ENCODE measurements at regions not wholly inside any gene's neighbourhood (a gene's known extent, or its start where the extent isn't known, plus 50 kb on each side); places are given as distances from the start of the nearest gene placed in this dataset.
"Not testable (repeated sequence)": the region's sequence is repeated elsewhere in the genome, so short reads cannot be mapped to it uniquely, and the experiment has no call there.

DNA sequence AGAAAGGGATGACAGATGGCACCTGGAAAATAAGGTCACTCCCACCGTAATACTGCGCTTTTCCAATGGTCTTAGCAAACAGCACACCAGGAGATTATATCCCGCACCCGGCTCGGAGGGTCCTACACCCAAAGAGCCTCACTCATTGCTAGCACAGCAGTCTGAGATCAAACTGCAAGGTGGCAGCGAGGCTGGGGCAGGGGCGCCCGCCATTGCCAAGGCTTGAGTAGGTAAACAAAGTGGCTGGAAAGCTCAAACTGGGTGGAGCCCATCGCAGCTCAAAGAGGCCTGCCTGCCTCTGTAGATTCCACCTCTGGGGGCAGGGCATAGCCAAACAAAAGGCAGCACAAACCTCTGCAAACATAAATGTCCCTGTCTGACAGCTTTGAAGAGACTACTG lies 953.8 kb upstream of the EPHA6 start:
- DNase-seq, result not testable (repeated sequence)

DNA sequence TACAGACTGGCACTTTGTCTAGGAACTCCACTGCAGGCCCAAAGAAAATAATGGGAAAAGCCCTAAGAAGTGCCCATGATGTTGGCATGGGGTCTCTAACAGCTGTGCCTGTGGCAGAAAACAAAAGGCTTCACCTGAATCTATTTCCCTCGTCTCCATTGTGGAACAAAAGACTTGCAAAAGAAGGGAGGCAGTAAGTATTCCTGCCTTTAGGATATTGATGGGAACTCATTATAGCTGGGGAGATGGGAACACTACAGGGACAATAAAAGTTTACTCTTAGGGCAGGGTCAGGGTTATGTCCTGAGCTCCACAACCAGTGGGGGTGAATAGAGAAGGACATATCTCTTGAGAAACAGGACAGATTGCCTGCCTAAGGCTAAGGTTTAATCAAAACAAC lies 930.6 kb upstream of the EPHA6 start:
- no peak for DNase-seq

- no peak for DNase-seq
Observed at GRCh38 chr3:95886616-95887015, 927.8 kb upstream of the EPHA6 start.

- no peak for DNase-seq
Observed at GRCh38 chr3:95887114-95887513, 927.3 kb upstream of the EPHA6 start.

- no peak for DNase-seq
Observed at GRCh38 chr3:95894820-95895219, 919.6 kb upstream of the EPHA6 start.

GRCh38 chr3:95899494-95899893 lies 914.9 kb upstream of the EPHA6 start:
- DNase-seq, result no peak

- no peak for DNase-seq
Observed at GRCh38 chr3:95899911-95900310, 914.5 kb upstream of the EPHA6 start.

DNA sequence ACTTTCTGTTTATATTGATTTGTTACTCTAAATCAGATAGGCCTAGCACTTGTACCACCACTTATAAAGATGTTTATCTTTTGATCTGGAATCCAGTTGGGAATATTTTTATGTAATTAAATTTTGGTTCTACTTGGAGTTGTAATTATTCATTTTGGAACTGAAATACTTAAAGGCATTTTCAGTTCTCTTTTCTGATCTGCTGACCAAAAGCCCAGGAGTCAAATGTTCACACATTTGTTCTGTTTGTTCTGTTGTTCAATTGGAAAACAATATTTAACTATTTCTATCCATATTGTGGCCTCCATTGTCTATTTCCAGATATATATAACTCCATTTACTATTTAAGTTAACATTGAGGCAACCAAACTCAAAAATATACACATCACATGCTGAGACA lies 912.4 kb upstream of the EPHA6 start:
- DNase-seq, result no peak

GRCh38 chr3:95905182-95905581 lies 909.2 kb upstream of the EPHA6 start:
- DNase-seq, result no peak

DNA sequence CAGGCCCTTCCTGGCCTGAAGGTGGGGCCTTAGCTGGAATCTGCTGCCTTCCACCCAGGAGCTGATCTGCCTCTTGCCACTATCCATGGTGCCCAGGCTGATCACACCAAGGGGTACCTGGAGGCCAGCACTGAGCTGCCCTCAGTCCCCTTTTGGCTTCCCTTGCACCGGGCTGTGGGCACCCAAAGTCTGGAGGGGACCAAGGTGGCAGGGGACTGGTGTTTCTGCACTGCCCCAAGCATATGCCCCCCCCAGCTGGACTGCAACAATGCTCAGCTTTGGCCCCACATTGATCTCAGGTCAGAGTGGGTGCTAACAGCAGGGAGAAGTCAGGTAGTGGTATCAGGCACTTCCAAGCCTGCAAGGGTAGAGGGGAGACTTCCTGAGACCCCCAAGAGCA lies 902.6 kb upstream of the EPHA6 start:
- DNase-seq, result no peak

DNA sequence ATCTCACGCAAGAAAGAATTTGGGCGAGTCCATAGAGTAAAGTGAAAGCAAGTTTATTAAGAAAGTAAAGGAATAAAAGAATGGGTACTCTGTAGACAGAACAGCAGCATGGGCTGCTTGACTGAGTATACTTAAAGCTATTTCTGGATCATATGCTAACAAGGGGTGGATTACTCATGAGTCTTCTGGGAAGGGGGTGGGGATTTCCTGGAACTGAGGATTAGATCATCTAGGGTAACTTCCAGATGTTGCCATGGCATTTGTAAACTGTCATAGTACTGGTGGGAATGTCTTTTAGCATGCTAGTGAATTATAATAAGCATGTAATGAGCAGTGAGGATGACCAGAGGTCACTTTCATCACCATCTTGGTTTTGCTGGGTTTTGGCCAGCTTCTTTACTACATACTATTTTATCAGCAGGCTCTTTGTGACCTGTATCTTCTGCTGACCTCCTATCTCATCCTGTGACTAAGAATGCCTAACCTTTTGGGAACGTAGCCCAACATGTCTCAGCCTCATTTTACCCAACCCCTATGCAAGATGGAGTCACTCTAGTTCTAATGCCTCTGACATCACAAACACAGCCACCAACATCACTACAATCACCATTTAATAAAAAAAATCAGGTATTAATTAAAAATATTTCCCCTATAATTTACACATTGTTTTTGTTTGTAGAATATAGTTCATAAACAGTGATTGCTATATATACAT lies 890.7 kb upstream of the EPHA6 start:
- no peak for DNase-seq

GRCh38 chr3:95926904-95927501 lies 887.4 kb upstream of the EPHA6 start:
- DNase-seq, result no peak

GRCh38 chr3:95934181-95934580 lies 880.2 kb upstream of the EPHA6 start:
- DNase-seq, result no peak

DNA sequence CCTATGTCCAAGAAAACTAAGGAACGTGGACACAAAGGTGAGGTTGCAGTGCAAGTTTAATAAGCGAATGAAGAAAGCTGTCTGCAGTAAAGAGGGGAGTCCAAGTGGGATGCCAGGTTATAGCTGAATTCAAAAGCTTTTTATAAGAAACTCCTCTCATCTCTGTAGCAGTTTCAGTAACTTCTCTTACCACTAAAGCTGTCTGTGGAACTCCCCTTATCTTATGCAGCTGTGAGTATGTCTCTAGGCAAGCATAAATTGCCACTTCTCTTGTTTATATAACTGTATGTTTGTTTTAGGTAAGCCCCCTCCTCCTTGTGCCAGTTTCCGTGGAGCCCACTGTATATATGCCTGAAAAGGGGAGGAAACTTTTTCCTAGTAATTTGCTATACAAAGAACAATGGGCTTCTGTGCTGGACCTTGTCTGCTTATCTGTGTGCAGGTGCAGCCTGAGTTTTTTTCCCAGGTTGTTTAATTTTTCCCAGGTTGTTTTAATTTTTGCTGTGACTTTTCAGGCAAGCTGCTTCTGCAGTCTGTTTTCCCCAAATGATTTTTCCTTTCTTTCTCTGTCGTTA lies 875.1 kb upstream of the EPHA6 start:
- no peak for DNase-seq

DNA sequence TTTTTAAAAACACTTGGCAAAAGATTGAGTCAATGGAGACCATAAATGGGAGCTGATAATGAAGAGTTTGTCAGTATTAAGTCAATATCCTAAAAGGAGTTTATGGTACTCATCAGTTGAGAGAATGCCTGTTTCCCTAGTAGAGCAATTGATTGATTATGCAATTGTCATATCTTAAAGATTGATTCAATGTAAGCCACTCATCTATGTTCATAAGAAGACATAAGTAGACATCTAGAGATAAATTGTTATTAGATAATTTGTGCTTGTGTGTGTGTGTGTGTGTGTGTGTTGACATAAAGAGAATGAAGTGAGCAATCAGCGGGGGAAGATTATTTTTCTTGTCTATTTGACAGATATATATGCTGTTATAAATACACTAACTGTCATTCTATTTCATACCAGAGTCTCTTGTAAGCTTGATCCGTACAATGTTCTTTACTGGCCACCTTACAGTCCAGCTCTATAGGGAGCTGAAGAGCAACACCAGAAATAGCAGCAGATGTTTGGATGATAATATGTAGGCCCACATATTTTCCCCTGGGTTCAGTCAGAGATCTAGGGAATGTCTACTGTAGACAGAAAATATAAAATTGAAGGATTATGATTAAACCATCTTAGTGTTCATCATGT lies 848.6 kb upstream of the EPHA6 start:
- no peak for DNase-seq

- DNase-seq, result no peak
Observed at GRCh38 chr3:95971573-95971972, 842.8 kb upstream of the EPHA6 start.

DNA sequence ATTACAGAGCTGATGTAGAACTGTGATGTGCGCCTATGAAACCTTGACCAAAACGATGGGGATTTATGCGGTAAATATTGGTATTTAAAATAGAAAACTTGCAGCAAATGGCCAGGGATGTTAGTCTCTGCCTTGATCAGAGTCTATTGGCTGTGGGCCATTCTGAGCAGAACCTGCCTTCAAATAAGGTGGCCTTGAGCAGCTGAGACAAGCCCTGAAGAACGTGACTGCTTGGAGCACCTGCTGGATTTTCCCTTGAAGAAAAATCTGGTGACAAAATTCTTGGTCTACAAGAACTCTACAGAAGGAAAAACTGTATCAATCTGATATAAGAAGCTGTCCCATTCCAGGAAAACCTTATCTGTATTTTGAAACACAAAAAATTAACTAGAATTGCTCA lies 820.1 kb upstream of the EPHA6 start:
- no peak for DNase-seq

GRCh38 chr3:96000966-96001365 lies 813.4 kb upstream of the EPHA6 start:
- DNase-seq, result no peak

GRCh38 chr3:96007650-96008195 lies 806.7 kb upstream of the EPHA6 start:
- DNase-seq, result no peak

DNA sequence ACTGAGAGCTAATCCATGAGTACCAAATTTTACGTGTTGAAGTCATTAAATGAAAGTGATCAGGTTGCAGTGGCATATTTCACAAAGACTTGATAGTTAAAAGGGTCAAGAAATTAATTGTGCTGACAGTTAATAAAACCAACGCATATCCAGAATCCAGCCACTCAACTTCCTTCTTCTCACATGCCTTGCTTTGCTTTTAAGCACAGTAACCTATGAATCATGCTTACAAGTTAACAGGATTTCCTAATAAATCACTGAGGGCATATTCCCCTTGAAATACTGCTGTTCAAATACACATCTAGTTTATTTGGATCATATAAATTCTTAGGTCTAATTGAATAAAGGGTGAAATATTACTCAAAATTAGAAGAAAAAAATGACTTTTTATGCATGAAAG lies 801.5 kb upstream of the EPHA6 start:
- no peak for DNase-seq

DNA sequence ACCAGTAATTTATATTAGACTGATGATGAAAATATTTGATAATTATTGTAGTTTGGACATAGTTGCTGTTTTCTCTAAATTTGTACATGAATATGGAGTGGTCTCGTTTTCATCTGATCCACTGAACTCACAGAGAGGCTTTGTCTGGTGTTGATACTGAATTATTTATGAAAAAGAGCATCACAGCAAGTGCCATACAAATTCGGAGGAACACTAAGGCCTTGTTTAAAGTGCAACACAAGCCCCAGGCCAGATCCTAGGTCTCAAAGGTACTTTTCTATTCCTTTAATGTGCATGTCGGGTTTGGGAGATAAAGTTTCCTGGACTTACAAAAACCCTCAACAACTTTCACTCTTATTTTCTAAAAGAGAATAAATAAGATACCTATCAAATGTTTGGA lies 796.8 kb upstream of the EPHA6 start:
- DNase-seq, result no peak

- DNase-seq, result no peak
Observed at GRCh38 chr3:96022676-96023075, 791.7 kb upstream of the EPHA6 start.

DNA sequence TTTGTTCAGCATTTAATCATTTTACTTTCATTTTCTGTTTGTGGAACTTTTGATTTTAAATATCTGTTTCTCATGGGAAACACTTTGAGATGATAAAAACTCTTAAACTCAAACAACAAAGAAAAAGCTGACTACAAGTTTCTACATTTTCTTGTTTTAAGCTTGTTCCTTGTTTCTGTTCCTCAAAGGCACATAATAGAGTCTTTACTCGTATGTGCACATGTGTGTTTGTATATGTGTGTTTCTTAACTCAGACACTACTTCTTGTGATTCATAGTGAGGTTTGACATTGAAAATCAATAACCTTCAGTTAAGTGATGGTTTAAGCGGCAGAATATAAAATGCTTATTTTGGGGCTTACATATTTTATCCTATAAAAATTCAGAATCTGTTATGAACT lies 786.7 kb upstream of the EPHA6 start:
- DNase-seq, result no peak

- DNase-seq, result no peak
Observed at GRCh38 chr3:96039632-96040031, 774.8 kb upstream of the EPHA6 start.

All from DMS 273 treated with DMSO at 0.1 percent for 48 hours (cell line).